Stomach (tissue), 4 donors: ENCODE measurements at regions not wholly inside any gene's neighbourhood (a gene's known extent, or its start where the extent isn't known, plus 50 kb on each side); places are given as distances from the start of the nearest gene placed in this dataset.

ENCODE experiments used
- CTCF ChIP-seq, 7 experiments: fragments of 450-650 bp in 4 of 7; fragments of 200-600 bp in 3 of 7; sonication (generic) in 3 of 7; IDR thresholded peaks; one replicate each; pipeline ENCODE4 v1.5.1; 2016 to 2019; ENCODE audit warnings: antibody characterized with exemption in 7 of 7, control low read depth in 2 of 7, mild to moderate bottlenecking in 1 of 7
- EP300 ChIP-seq: sonication (generic); formaldehyde crosslinking; IDR thresholded peaks from one replicate; pipeline ENCODE4 v1.6.1; 2017; ENCODE audit warnings: antibody characterized with exemption

DNA sequence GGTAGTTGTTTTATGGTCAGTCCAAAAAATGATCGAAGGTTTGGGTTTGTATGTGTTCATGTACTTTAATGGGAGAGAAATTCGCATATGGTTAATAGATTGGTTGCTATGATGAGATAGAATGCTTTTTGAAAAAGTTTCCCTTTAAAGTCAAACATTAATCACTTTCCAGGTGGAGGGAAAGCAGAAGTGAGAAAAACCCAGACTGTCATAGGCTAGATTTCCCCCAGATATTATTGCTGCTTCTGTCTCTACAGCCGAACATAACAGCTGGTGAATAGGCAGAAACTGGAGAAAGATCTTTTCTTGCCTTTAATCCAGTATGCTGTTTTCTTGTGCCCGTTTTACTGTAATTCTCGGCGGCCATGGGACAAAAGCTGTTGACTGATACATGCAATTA is 287.6 kb downstream of the SOX2 start:
- TF ChIP-seq CTCF (IDR thresholded peaks at IDR 0.05) (no peak), EP300 (no peak)
